Thyroid gland (tissue), 4 donors: ENCODE measurements at regions not wholly inside any gene's neighbourhood (a gene's known extent, or its start where the extent isn't known, plus 50 kb on each side); places are given as distances from the start of the nearest gene placed in this dataset.

Experiments
- POLR2A ChIP-seq, 2 donors: fragments of 450-650 bp; IDR thresholded peaks; one replicate each; pipeline ENCODE4 v1.6.1; 2017; ENCODE audit warnings: antibody characterized with exemption in 2 of 2, mild to moderate bottlenecking in 2 of 2, moderate library complexity in 1 of 2
- TF ChIP-seq, protein P1 (sequence below), 6 experiments: fragments of 200-600 bp in 3 of 6; fragments of 450-650 bp in 3 of 6; sonication (generic) in 3 of 6; IDR thresholded peaks; one replicate each; pipeline ENCODE4 v1.5.1; 2016 to 2019; ENCODE audit warnings: antibody characterized with exemption in 6 of 6, mild to moderate bottlenecking in 2 of 6, inconsistent platforms in 1 of 6, moderate library complexity in 1 of 6

DNA sequence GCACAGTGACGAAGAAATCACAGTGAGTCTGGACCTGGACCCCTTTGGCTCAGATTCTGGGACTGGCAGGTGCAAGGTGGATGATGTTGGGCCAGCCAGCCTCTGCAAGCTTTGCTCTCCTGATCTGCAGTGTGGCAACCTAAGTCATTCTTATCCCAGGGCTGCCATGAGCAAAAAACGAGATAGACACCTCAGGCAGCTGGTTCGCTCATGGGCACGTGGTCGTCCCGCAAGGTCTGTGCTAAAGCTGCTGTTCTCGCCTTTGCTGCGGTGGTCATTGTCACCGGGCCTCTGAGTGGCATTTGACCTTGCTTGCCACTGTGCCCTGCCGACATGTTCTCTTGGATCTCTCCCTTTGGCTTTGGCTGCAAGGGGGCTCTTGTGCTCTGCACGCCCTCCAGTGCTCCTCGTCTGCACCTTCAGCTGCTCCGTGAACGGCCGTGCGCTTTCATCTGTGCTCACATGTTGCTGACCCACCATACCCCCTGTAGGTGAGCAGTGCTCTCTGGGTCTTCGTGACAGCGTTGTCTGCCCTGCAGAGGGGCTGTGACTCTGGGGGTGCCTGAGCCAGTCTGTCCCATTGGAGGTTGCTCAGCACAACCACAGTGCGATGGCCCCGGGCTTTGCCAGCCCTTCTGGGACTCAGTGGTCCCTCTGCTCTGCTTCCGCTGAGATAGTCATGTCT, 317.0 kb downstream of the GLRX3 start:
- no peak for TF ChIP-seq POLR2A (IDR thresholded peaks at IDR 0.05)
- TF ChIP-seq, protein P1, sequence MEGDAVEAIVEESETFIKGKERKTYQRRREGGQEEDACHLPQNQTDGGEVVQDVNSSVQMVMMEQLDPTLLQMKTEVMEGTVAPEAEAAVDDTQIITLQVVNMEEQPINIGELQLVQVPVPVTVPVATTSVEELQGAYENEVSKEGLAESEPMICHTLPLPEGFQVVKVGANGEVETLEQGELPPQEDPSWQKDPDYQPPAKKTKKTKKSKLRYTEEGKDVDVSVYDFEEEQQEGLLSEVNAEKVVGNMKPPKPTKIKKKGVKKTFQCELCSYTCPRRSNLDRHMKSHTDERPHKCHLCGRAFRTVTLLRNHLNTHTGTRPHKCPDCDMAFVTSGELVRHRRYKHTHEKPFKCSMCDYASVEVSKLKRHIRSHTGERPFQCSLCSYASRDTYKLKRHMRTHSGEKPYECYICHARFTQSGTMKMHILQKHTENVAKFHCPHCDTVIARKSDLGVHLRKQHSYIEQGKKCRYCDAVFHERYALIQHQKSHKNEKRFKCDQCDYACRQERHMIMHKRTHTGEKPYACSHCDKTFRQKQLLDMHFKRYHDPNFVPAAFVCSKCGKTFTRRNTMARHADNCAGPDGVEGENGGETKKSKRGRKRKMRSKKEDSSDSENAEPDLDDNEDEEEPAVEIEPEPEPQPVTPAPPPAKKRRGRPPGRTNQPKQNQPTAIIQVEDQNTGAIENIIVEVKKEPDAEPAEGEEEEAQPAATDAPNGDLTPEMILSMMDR (IDR thresholded peaks at IDR 0.05) = no peak
